ENCODE measurements at regions not wholly inside any gene's neighbourhood (a gene's known extent, or its start where the extent isn't known, plus 50 kb on each side); places are given as distances from the start of the nearest gene placed in this dataset.

DNA sequence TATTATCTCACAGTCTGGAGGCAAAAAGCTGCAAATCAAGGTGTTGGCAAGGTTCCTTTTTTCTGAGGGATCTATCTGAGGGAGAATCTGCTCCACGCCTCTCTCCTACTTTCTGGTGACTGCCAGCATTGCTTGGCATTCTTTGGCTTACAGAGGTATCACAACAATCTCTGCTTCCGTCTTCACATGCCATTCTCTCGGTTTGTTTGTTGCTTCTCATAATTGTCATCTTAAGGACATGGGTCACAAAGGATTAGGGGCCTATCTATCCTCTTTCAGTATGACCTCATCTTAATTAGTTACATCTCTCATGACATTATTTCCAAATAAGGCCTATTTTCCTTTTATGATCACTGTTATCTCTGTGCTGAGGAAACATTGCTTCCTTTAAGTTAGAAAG is 345.0 kb downstream of the FOXG1 start:
- H4K20me1 ChIP-seq (ENCODE audit: insufficient read depth, low read length) = no peaks in the 10 kb centered on the region
- H2BK120ac ChIP-seq (ENCODE audit: low read depth, low read length) = no peak overlapping the region
- H2BK5ac ChIP-seq (ENCODE audit: low read depth, low read length, poor library complexity, severe bottlenecking) = no peak overlapping the region
- no peak for ATAC-seq (ENCODE audit: low read depth)
- in situ Hi-C loops (cut with MboI; ENCODE audit: low sequenced_read_pairs) (no loop called here), dilution Hi-C loops (cut with HindIII; ENCODE audit: low sequenced_read_pairs, unreplicated experiment) (no loop called here), intact Hi-C loops (cut with micrococcal nuclease) (no loop called here)
- no peak overlapping the region for H4K91ac ChIP-seq (ENCODE audit: insufficient read depth, low read depth, low read length)
- H3K27me3 ChIP-seq (ENCODE audit: control insufficient read depth, insufficient read depth, low read length) = no peaks in the 10 kb centered on the region
- H3K4me2 ChIP-seq (ENCODE audit: low read depth, low read length) = no peak overlapping the region
- H3K36me3 ChIP-seq (ENCODE audit: control insufficient read depth, insufficient read depth, low read length) = no peaks in the 10 kb centered on the region
- H3K56ac ChIP-seq (ENCODE audit: extremely low read depth, insufficient read depth, low read length) = 0 out of 2 replicates have a peak overlapping the region, but pooled peaks have one; percentile 3
- no CpG with 5 or more reads among the region's 3 CpGs for WGBS, 2 experiments (ENCODE audit: extremely low coverage in 2 of 2, insufficient read length in 1 of 2)
- no peak overlapping the region for H3K14ac ChIP-seq (replicated peaks; ENCODE audit: low read depth, low read length)
- TF ChIP-seq NFE2L2 (IDR thresholded peaks at IDR 0.05; ENCODE audit: low read depth, low read length) = no peak
- TF ChIP-seq RAD21 (IDR thresholded peaks at IDR 0.05; ENCODE audit: low read length) = no peak
- TF ChIP-seq FOS (IDR thresholded peaks at IDR 0.05; ENCODE audit: low read depth, low read length) = no peak
- no TSS peak for BruUV-seq (replicated peaks)
- no peak for DNase-seq
- H2AK5ac ChIP-seq (ENCODE audit: low read depth, low read length) = no peak overlapping the region
- ChIA-PET CTCF (interaction anchor here (0.6 kb wide), 1 partner anchor 29 kb away, joined by 3 read pairs; no protein-coding TSS in a partner anchor), POLR2A (ENCODE audit: unreplicated experiment) (no interaction called here)
- no peak overlapping the region for H3K27ac ChIP-seq (ENCODE audit: insufficient read depth, low read length)
- H3K18ac ChIP-seq (ENCODE audit: low read depth, low read length) = no peak overlapping the region
- H3K4me3 ChIP-seq (ENCODE audit: insufficient read depth, low read depth, low read length) = no peak overlapping the region
- no peak overlapping the region for H2BK15ac ChIP-seq (ENCODE audit: low read depth, low read length)
- H2AFZ ChIP-seq (replicated peaks; ENCODE audit: low read length, poor library complexity) = peak overlapping the region; percentile 47
- H3K4ac ChIP-seq (ENCODE audit: low read depth, low read length) = no peak overlapping the region
- no peaks in the 10 kb centered on the region for H3K4me1 ChIP-seq (ENCODE audit: control insufficient read depth, insufficient read depth, low read length)
- no peak overlapping the region for H4K5ac ChIP-seq (ENCODE audit: low read depth, low read length)
- no peak overlapping the region for H3K23ac ChIP-seq (ENCODE audit: low read depth, low read length)
- no peaks in the 10 kb centered on the region for H3K9me1 ChIP-seq (ENCODE audit: insufficient read depth, low read length)
- no peak overlapping the region for H2BK20ac ChIP-seq (ENCODE audit: low read depth, low read length)
- H4K8ac ChIP-seq (ENCODE audit: low read depth in 2 of 2, low read length in 2 of 2) = no peak overlapping the region
- H3K79me1 ChIP-seq (ENCODE audit: low read depth in 1 of 2, low read length in 2 of 2) = no peaks in the 10 kb centered on the region
- H3K9me3 ChIP-seq (ENCODE audit: control insufficient read depth, insufficient read depth, low read length) = no peaks in the 10 kb centered on the region
- no peak overlapping the region for H3K9ac ChIP-seq (ENCODE audit: low read depth, low read length)
- no peak overlapping the region for H2AK9ac ChIP-seq (replicated peaks; ENCODE audit: low read depth, low read length, poor library complexity)

Measured in IMR-90 (cell line).